ENCODE measurements at regions not wholly inside any gene's neighbourhood (a gene's known extent, or its start where the extent isn't known, plus 50 kb on each side); places are given as distances from the start of the nearest gene placed in this dataset.

GRCh38 chr3:124428372-124429128, 301.7 kb upstream of the UMPS start:
- TF ChIP-seq CTCF (IDR thresholded peaks at IDR 0.05; ENCODE audit: insufficient read depth, low read length, poor library complexity, severe bottlenecking) (no peak), EZH2phosphoT487 (conservative IDR thresholded peaks at IDR 0.05; ENCODE audit: low read length) (no peak)

Measured in SU-DHL-6 (cell line).